HG03135 (cell line): ENCODE measurements at regions not wholly inside any gene's neighbourhood (a gene's known extent, or its start where the extent isn't known, plus 50 kb on each side); places are given as distances from the start of the nearest gene placed in this dataset.

Source experiments
- ATAC-seq: cut with Tn5 transposase; IDR thresholded peaks from one replicate; pipeline ENCODE4 v1.9.1; 2021; ENCODE audit warnings: mild to moderate bottlenecking, moderate library complexity; ENCODE audit not compliant: unreplicated experiment

DNA sequence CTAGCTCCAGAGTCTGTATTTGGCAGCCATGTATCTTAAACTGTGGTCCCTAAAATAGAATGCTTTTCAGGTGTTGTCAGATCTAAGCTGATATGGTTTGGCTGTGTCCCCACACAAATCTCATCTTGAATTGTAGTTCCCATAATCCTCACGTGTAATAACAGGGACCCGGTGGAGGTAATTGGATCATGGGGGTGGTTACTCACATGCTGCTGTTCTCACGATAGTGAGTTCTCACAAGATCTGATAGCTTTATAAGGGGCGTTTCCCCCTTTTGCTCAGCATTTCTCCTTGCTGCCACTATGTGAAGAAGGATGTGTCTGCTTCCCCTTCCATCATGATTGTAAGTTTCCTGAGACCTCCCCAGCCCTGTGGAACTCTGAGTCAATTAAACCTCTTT is 199.9 kb upstream of the ISX start:
- ATAC-seq, result no peak

GRCh38 chr22:34866495-34867131 is 199.3 kb upstream of the ISX start:
- ATAC-seq, result no peak

DNA sequence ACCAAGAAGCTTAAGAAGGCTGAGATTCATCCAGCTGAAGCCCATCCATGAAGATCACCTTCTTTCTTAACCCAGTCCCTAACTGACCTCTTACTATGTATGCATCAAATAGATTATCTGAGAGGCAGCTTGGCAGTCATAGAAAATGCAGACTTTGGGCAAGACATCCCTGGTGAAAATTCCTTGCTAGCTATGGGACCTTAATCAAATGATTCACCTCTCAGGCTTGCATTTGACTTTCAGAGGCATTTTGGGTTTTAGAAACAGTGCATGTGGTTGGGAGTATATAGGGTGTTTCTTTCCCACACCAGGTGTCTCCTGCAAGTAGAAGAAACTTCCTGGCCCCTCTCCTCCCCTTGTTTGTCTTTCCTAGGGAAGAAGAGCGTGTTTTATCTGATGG is 188.5 kb upstream of the ISX start:
- ATAC-seq, result no peak

DNA sequence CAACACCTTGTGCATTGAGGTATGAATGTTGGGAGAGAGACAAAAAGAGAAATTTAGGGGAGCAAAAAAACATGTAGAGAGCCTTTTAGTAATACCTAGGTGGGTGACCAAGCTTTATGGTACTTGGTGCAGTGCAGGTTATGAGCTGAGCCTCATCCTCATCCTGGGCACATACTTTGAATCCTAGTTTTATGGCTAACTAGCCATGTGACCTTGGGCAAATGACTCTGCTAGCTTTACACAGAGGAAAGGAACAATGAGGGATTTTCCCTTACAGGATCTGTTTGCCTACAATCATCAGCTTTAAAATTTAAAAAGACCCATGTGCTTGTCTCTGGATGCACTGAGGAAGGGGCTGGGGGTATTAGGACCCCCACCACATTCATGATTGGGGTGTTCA is 187.8 kb upstream of the ISX start:
- no peak for ATAC-seq

GRCh38 chr22:34879001-34879400 is 187.0 kb upstream of the ISX start:
- no peak for ATAC-seq

DNA sequence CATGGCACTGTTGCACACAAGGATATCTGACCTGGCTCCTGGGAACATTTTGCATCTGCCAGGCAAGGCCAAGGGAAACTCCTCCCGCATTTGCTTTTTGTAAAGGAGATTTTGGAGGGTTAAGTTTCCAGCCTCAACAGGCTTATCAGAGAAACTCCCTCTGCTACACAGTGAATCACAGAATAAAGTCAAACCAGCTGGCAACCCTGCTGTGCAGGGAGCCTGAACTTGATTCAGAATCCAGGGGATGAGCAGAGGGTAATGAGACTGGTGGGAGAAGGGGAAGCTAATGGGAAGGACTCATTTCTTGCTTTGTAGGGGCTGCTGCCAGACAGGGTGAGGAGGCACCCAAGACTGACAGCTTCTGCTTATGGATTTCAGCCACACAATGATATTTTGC is 185.3 kb upstream of the ISX start:
- ATAC-seq, result no peak

- ATAC-seq, result no peak
These were observed 184.5 kb upstream of the ISX start for GRCh38 chr22:34881453-34881852.

GRCh38 chr22:34885852-34886251 is 180.1 kb upstream of the ISX start:
- no peak for ATAC-seq

DNA sequence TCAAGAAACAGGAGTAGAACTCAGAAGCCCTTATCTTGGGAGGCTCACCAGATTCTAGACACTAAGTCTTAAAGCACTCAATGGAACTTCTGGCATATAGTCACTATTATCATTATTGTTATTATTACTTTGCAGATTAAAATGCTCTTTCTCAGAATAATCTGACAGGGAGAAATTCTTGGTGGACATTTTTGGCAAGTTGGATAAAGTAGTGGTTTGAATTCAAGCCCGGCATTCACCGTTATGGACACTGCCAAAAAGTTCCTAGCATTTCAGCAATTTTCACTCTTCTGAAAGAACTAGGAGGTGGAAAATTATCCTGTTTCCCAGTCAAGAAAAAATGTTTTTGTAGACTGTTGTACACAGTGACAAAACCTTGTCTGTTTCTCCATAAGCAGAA is 179.6 kb upstream of the ISX start:
- no peak for ATAC-seq

DNA sequence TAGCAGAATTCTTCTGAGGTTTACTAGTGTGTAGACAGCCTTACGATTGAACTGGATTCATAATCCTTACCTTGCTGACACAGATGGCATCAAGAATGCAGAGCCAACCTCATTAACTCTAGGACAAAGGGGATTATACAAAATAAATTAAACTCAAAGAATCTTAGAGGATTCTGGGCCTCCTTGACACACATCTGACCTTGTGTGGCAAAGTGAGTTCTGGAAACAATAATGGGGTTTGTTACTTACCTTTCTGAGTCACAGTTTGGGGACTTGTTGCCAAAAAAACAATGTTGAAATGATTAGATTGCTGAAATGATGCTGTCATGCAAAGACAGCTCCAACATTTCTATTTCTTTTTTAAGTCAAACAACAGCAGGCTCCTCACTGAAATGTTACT is 179.1 kb upstream of the ISX start:
- no peak for ATAC-seq

DNA sequence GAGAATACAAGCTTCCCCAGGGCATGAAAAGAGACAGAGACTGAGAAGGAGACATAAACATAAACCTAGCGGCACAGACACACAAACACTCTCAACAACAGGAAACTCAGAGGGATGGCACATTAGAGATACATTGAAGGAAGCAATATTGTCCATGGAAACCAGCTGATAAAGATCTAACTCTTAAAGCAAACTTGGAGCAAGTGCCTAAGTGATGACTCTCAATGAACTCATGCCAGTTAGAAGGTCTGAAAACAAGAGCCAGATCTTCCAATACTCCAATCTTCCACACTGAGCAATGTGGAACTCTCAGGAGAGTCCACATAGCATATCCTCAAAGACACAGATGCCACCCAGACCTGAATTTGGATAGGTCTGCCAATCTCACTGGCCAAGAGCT is 168.8 kb upstream of the ISX start:
- ATAC-seq, result no peak

DNA sequence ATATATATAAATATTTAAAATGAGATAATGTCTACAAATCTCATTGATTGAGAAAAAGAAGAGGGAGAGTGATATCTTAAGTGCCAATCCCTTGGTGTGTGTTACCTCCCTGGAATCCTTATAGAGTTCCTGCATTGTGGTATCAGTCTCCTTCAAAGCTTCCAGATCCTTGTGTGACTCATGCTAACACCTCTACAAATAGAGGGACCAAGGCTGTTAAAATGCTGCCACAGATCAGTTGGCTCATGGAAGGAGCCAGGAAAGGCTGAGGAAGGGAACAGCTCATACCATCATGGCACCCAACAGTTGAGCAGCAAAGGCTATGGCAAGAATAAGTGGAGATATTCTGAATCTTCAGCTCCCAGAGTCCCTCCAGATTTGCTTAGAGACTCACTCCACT is 163.6 kb upstream of the ISX start:
- ATAC-seq, result no peak

DNA sequence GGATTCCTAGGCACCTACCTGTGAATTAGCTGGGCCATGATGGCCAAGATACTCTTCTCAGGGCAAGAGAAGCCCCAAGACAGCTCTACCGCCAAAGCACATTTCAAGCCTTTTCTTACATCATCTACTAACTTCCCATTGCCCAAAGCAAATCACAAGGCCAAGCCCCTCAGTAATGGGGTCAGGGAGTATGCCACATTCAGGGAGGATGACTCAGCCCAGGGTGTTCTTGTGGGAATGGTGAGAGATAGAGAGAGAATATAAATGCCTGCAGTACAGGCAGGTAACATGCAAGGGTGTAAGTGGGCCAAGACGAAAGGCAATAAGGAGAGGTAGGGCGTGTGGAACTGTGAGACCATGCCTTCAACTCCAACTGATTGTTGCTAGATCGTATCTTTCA is 162.5 kb upstream of the ISX start:
- ATAC-seq, result no peak

DNA sequence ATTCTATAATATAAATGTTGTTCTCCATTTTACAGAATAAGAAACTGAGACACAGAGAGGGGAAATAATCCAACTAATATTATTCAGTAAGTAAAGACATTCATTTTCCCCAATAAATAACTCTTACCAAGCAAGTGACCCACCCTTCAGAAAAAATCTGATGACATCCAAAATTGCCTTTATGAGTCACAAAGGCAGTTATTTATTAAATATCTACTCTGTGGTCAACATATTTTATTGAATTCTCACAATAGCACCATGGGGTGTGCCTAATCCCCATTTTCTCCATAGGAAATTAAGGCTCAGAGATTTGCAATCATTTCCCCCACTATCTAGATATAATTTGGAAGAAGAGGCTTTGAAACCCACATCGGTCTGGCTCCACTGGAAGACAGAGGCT is 161.5 kb upstream of the ISX start:
- no peak for ATAC-seq

DNA sequence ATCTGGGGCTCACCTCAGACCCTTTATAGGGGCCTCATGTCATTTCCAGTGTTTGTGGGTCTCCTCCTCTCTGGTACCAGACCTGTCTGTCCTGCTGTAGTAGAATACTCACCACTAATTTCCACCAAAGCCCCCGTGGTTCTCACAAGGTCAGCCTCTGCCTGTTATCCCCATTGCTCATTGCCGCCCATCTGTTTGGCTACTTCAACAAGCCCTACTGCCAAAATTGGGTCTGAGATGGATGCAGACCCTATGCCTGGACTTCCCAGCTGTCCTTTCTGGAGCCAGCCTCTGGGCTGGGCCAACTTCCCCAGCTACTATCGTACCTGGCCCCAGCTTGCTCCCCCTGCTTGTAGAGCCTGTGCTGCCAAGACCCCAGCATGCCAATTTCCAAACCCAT is 152.1 kb upstream of the ISX start:
- ATAC-seq, result no peak

- no peak for ATAC-seq
These were observed 151.1 kb upstream of the ISX start for GRCh38 chr22:34914846-34915245.

DNA sequence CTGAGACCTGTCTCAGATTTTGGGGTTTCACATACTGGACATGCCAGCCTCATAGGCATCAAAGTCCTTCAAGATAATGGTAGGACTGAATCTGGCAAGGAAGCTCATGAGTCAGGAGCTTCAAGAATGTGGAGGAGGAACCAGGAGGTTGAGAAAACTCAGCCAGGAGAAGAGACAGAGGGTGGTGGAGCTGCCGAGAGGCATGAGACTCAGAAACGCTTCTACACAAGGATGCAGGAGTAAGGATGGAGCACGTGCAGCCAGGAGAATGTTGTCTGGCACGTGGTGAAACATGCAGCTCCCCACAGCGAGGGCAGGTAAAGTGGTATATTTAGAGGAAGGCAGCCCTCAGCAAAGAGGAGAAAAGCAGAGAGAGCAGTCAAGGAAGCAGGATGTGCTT is 148.7 kb upstream of the ISX start:
- no peak for ATAC-seq

DNA sequence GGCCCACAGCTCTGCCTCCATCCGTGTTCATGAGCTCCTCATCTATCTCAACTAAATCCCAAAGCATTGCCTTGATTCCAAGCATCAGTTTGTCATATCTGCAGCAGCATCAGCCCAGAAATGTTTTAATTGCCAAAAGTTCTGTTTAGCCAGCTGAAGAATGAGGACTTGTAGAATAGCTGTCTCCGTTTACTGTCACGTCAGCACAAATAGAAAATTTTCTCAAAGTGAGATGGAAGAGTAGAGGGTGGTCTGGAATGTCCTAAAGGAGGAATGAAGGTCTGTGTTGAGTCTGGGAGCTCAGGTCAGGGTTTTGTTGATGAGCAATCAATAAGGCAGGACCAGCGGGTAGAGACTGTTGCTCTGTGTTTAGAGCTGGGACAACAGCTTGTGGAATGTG is 134.9 kb upstream of the ISX start:
- ATAC-seq, result no peak

DNA sequence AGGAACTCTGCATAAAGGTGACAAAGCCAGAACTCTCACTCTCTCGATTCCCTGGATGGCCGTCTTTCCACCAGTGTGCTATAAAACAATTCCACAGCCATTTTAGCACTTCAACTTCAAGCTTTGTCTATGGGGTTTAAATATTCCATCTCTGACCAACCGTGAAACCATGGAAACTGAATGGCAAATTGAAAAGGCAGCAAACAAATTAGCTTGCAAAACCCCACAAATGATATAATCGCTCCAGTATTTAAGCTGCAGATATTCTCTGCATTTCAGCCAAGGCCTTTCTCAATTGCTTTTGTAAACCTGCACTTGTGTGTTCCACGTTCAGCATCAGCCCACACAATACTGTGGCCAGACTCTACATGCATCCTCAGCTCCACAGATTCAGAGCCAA is 131.7 kb upstream of the ISX start:
- no peak for ATAC-seq

GRCh38 chr22:34943830-34944229 is 122.1 kb upstream of the ISX start:
- ATAC-seq, result no peak

DNA sequence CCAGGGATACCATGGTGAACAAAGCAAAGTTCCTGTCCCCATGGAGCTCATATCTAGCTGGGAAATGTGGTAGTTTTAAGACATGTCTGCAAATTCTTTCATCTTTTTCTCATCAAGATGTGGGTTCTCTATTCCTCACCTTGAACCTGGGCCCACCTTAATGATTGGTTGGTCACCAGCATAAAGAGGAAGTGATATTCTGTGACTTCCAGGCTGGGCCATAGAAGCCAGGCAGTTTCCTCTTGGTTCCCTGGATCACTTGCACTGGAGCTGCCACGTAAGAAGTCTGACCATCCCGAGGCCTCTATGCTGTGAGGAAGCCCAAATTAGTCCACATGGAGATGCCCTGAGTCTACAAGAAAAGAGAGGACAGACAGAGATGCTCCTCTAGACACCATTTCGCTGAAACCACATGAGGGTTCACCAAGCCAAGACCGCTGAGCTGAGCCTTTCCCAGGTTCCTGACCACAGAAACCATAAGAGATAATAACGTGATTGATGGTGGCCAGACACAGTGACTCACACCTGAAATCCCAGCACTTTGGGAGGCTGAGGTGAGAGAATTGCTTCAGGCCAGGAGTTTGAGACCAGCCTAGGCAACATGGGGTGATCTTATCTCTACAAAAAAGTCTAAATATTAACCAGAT is 119.5 kb upstream of the ISX start:
- no peak for ATAC-seq

DNA sequence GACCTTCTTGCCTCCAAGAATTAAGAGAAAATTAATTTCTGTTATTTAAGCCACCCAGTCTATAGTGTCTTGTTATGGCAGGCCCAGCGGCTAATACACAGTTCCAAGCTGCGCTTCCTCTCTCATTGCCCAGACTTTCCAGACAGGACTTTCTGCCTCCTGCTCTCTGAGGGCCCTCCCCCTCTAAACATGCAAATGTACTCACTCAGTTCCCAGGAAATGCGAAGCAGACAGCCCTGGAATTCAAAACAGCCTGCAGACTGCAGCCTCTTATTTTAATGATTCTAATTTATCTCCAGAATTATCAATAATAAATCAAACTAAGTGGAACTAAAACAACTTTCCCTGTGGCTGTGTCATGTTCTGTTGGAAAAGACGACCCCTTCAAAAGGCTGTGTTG is 115.5 kb upstream of the ISX start:
- no peak for ATAC-seq

GRCh38 chr22:34951212-34951611 is 114.7 kb upstream of the ISX start:
- no peak for ATAC-seq
